ENCODE measurements at regions not wholly inside any gene's neighbourhood (a gene's known extent, or its start where the extent isn't known, plus 50 kb on each side); places are given as distances from the start of the nearest gene placed in this dataset.

- ATAC-seq: peak in 2 of 4 donors; percentile 18 to 40
- H3K9me3 ChIP-seq: no peaks in the 10 kb centered on the region
These were observed 107.5 kb downstream of the SETD4 start for GRCh38 chr21:35952651-35953340.

DNA sequence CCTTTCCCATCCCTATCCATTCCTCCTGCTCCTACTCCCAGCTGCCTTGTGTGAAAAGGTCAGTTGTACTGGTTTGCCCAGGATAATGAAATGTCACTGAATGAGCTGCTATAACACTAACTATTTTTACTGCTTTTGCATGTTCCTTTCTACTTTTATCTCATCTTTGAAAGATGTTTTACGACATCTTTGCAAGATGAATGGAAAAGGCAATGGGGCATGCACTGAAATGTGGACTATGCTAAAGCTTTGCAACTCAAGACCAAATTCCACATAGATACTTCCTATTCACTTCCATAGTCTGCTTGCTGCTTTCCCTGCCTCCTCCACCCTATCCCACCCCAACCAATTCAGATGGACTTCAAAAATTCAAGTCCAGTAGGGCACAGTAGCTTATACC lies 111.3 kb downstream of the SETD4 start:
- H3K9me3 ChIP-seq: no peaks in the 10 kb centered on the region
- TF ChIP-seq CTCF (IDR thresholded peaks at IDR 0.05): no peak
- H3K36me3 ChIP-seq: no peaks in the 10 kb centered on the region
- intact Hi-C loops (cut with DNase I): no loop called here
- H3K27me3 ChIP-seq: no peaks in the 10 kb centered on the region
- DNase-seq (no peak), FAIRE-seq (no peak), ATAC-seq (no peak)
- 88 to 93% methylated on average over 1 of the region's 1 CpG for WGBS, 2 donors
- no peak overlapping the region for H3K4me3 ChIP-seq
- no peak overlapping the region for H3K27ac ChIP-seq
- peaks cover 0 to 7% (median 0%) of the 10 kb centered on the region in 3 donors for H3K4me1 ChIP-seq

More at GRCh38 chr21:35952651-35953340, 107.5 kb downstream of the SETD4 start:
- DNase-seq (no peak), FAIRE-seq (no peak)
- intact Hi-C loops (cut with DNase I): no loop called here
- no peak for TF ChIP-seq CTCF (IDR thresholded peaks at IDR 0.05)
- H3K27me3 ChIP-seq: no peaks in the 10 kb centered on the region
- no peak overlapping the region for H3K4me3 ChIP-seq
- peak overlapping the region in 2 of 4 donors; percentile 66 to 67 for H3K27ac ChIP-seq
- H3K36me3 ChIP-seq: no peaks in the 10 kb centered on the region
- 84 to 90% methylated on average over 2 of the region's 2 CpGs for WGBS, 2 donors
- peaks cover 0 to 7% (median 0%) of the 10 kb centered on the region in 3 donors for H3K4me1 ChIP-seq

DNA sequence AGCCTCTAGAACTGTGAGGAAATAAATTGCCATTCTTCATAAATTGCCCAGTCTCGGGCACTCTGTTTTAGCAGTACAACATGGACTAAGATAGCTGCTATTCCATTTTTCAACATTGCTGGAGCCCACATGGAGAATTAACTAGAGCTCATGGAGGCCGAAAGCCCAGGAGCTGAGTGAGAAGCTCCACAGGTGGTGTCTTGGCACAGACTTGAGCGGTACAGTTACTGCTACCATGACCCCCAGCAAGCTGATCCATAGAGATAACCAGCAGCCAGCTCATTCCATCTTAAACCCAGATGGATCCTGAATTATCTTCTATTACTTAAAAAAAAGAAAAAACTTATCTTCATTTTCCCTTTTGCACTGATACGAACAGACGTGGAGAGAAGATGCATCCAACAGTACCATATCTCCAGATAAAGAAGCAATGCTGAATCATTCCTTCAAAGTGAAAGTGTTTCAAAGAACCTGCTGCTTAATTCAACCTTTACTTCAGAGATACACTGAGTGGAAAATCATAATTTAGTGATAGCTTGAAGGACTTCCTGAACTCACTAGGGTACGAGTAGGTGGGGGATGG lies 115.1 kb downstream of the SETD4 start:
- no peaks in the 10 kb centered on the region for H3K36me3 ChIP-seq
- H3K4me3 ChIP-seq: no peak overlapping the region
- DNase-seq (peak in 4 of 6 donors; percentile 33 to 65 (median 54)), FAIRE-seq (no peak), ATAC-seq (peak; percentile 63 to 77 (median 70))
- 45 to 65% methylated on average over 6 of the region's 6 CpGs for WGBS, 2 donors
- H3K27ac ChIP-seq: no peak overlapping the region
- TF ChIP-seq CTCF (IDR thresholded peaks at IDR 0.05): no peak
- intact Hi-C loops (cut with DNase I): no loop called here
- no peaks in the 10 kb centered on the region for H3K4me1 ChIP-seq
- no peaks in the 10 kb centered on the region for H3K9me3 ChIP-seq
- no peaks in the 10 kb centered on the region for H3K27me3 ChIP-seq

DNA sequence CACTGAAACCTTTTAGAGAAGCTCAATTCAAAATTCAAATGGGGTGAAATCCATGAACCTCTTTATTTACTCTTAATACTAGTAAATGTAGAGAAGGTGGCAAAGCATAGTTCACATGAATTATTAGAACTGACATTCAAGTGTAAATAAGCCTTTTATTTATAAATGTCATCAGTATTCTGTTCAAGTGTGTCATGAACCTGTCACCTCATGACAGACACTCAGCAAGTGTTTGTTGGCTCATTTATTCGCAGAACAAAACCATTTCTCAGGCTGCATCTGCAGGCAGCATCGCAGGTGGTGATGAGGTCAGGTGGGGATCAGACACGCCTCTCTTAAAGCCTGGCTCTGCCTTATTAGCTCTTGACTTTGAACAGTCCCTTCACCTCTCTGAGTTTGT lies 116.6 kb downstream of the SETD4 start:
- no peaks in the 10 kb centered on the region for H3K9me3 ChIP-seq
- TF ChIP-seq CTCF (IDR thresholded peaks at IDR 0.05): no peak
- no peak for FAIRE-seq
- H3K27me3 ChIP-seq: no peaks in the 10 kb centered on the region
- 93 to 94% methylated on average over 3 of the region's 3 CpGs for WGBS, 2 donors
- H3K36me3 ChIP-seq: no peaks in the 10 kb centered on the region
- no peak for DNase-seq
- H3K27ac ChIP-seq: no peak overlapping the region
- no peak for ATAC-seq
- no peak overlapping the region for H3K4me3 ChIP-seq
- intact Hi-C loops (cut with DNase I): no loop called here
- no peaks in the 10 kb centered on the region for H3K4me1 ChIP-seq

Data from pancreas (tissue), 10 donors.